ENCODE measurements at regions not wholly inside any gene's neighbourhood (a gene's known extent, or its start where the extent isn't known, plus 50 kb on each side); places are given as distances from the start of the nearest gene placed in this dataset.

GRCh38 chr6:109227646-109228045, 132.3 kb downstream of the CEP57L1 start:
- TF ChIP-seq TAF1 (IDR thresholded peaks at IDR 0.05; ENCODE audit: borderline replicate concordance, insufficient read depth, low read length) = no peak
- TF ChIP-seq SIN3A (IDR thresholded peaks at IDR 0.05; ENCODE audit: borderline replicate concordance, insufficient read depth, low read length) = no peak
- TF ChIP-seq FOXP2 (optimal IDR thresholded peaks at IDR 0.05; ENCODE audit: borderline replicate concordance, extremely low read depth, extremely low read length, insufficient read depth) = no peak
- no peak for TF ChIP-seq POLR2AphosphoS5 (IDR thresholded peaks at IDR 0.05; ENCODE audit: low read depth, low read length)
- no peak for TF ChIP-seq REST (IDR thresholded peaks at IDR 0.05; ENCODE audit: insufficient read depth in 1 of 2, low read depth in 2 of 2, low read length in 2 of 2)

GRCh38 chr6:109226353-109226752, 131.0 kb downstream of the CEP57L1 start:
- TF ChIP-seq TAF1 (IDR thresholded peaks at IDR 0.05; ENCODE audit: borderline replicate concordance, insufficient read depth, low read length) = no peak
- TF ChIP-seq REST (IDR thresholded peaks at IDR 0.05; ENCODE audit: insufficient read depth in 1 of 2, low read depth in 2 of 2, low read length in 2 of 2) = no peak
- TF ChIP-seq POLR2AphosphoS5 (IDR thresholded peaks at IDR 0.05; ENCODE audit: low read depth, low read length) = no peak
- no peak for TF ChIP-seq FOXP2 (optimal IDR thresholded peaks at IDR 0.05; ENCODE audit: borderline replicate concordance, extremely low read depth, extremely low read length, insufficient read depth)
- TF ChIP-seq SIN3A (IDR thresholded peaks at IDR 0.05; ENCODE audit: borderline replicate concordance, insufficient read depth, low read length) = no peak

DNA sequence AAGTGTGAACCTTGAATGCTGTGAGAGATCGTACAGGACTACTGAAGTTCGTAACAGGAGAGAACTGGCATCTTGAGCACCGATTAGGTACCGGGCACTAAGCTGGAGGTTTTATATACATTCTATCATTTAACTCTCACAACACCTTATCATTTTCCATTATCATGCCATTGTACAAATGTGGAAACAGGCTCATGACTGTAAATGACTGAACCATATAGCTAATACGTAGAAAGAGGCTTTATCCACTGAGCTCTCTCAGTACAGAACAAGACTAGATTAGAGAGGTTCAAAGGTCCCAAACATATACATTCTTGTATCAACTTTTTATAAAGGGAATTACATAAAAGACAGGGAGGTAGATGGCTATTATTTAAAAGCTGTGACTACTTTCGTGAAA, 130.6 kb downstream of the CEP57L1 start:
- TF ChIP-seq FOXP2 (optimal IDR thresholded peaks at IDR 0.05; ENCODE audit: borderline replicate concordance, extremely low read depth, extremely low read length, insufficient read depth) (no peak), SIN3A (IDR thresholded peaks at IDR 0.05; ENCODE audit: borderline replicate concordance, insufficient read depth, low read length) (no peak), POLR2AphosphoS5 (IDR thresholded peaks at IDR 0.05; ENCODE audit: low read depth, low read length) (no peak), TAF1 (IDR thresholded peaks at IDR 0.05; ENCODE audit: borderline replicate concordance, insufficient read depth, low read length) (no peak), REST (IDR thresholded peaks at IDR 0.05; ENCODE audit: insufficient read depth in 1 of 2, low read depth in 2 of 2, low read length in 2 of 2) (no peak)

- TF ChIP-seq REST (IDR thresholded peaks at IDR 0.05; ENCODE audit: insufficient read depth in 1 of 2, low read depth in 2 of 2, low read length in 2 of 2) = no peak
These were observed 129.7 kb downstream of the CEP57L1 start for GRCh38 chr6:109224994-109225393.

DNA sequence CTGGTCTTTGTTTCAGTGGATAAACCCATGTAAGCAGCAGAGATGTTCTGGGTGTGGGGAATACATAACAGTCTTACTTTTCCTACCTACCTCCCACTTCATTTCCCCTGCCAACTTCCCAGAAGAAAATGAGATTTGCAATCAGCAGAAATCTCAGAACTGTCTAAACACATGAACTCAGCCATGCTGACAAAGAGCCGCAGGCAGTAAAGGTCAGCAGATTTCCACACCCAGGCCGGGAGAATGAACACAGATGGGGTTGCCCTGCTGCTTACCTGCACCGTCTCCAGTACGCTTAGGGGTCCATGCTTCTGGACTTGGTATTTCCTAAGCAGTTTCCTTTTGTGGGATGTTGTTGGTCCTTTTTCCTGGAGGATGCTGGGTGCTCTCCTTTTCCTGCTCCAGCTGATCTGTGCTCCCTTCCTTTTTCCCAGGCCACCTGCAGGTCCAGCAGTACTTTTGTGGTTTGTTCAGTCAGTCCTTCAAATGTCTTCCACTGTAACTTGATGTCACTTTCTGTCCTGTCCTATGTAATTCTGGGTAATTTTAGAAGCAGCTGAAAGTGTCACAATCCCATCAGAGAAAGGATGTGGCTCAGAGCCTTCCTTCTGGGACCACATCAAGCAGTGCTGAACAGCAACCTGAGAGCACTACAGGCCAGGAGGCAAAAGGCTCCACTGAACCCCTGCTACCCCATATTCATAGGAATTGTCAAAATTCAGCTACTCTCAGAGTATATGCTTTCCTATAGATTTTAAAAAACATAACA, 129.0 kb downstream of the CEP57L1 start:
- TF ChIP-seq REST (IDR thresholded peaks at IDR 0.05; ENCODE audit: insufficient read depth in 1 of 2, low read depth in 2 of 2, low read length in 2 of 2) (no peak), TAF1 (IDR thresholded peaks at IDR 0.05; ENCODE audit: borderline replicate concordance, insufficient read depth, low read length) (no peak), SIN3A (IDR thresholded peaks at IDR 0.05; ENCODE audit: borderline replicate concordance, insufficient read depth, low read length) (no peak), POLR2AphosphoS5 (IDR thresholded peaks at IDR 0.05; ENCODE audit: low read depth, low read length) (no peak), FOXP2 (optimal IDR thresholded peaks at IDR 0.05; ENCODE audit: borderline replicate concordance, extremely low read depth, extremely low read length, insufficient read depth) (no peak)

Measured in PFSK-1 (cell line).